Activated T-cell treated with anti-CD3 and anti-CD28 coated beads, Interleukin-2, amount 50 U/mL, for 1 hour (primary cell): ENCODE measurements at regions not wholly inside any gene's neighbourhood (a gene's known extent, or its start where the extent isn't known, plus 50 kb on each side); places are given as distances from the start of the nearest gene placed in this dataset.
A peak's percentile ranks its signal among the peaks of the same experiment; 100 is the strongest.
"Not testable (repeated sequence)": the region's sequence is repeated elsewhere in the genome, so short reads cannot be mapped to it uniquely, and the experiment has no call there.

Source experiments
- DNase-seq: peaks from one replicate; pipeline ENCODE4 v3.0.0-alpha.2; 2020

DNA sequence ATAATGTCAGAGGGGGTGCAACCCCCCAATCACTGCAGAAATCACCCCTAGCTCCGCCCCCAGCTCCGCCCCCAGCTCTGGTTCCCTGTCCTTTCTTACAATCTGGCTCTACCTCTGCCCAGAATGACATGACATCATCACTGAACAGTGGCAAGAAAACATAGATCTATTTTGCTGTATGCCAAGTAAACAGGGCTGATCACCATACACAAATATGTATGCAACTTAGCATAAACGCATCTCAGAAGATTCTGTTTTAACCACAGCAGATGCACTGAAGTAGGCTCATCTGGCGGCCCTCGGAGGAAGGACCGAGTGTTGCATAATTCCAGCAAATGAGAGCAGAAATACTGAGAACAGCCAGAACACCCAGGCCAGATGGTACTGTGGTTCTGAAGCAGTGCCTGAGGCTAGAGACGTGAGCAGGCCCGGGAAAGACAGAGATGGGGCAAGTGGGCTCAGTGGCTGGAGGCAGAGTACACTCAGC is 293.3 kb upstream of the KLF14 start:
- DNase-seq = peak; percentile 58

DNA sequence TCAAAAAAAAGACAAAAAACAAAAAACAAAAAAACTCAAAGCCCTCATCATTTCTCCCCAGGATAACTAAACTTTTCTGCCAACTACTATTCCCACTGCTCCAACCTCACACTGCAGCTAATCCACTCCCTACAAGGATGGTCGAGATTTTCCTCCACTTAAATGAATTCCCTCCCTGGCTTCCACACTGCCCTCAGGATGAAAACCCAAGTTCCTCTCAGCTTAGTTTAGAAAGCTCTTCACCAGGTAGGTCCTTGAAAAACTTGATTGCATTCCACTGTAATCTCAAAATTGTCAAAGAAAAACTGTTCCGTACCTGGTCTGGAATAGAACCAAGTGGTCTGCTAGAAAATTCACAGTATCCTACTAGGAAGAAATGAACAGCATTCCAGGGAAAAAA is 294.3 kb upstream of the KLF14 start:
- no peak for DNase-seq

DNA sequence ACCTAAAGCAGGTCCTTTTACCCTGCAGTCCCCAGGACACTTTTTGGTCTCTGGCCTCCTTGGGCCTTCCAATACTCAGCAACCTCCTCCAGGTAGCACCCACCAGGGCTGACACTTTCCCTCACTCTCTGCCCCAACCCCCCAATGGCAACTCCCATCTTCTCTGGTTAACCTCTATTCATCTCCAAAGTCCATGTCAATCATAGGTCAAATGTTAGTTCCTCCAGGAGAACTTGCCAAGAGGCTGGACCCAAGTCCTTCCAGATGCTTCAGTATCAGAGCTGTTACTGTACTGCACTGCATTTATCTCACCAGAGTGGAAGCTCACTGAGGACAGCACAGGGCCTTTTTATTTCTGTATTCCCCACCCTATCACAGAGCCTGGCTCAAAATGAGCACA is 295.0 kb upstream of the KLF14 start:
- no peak for DNase-seq

DNA sequence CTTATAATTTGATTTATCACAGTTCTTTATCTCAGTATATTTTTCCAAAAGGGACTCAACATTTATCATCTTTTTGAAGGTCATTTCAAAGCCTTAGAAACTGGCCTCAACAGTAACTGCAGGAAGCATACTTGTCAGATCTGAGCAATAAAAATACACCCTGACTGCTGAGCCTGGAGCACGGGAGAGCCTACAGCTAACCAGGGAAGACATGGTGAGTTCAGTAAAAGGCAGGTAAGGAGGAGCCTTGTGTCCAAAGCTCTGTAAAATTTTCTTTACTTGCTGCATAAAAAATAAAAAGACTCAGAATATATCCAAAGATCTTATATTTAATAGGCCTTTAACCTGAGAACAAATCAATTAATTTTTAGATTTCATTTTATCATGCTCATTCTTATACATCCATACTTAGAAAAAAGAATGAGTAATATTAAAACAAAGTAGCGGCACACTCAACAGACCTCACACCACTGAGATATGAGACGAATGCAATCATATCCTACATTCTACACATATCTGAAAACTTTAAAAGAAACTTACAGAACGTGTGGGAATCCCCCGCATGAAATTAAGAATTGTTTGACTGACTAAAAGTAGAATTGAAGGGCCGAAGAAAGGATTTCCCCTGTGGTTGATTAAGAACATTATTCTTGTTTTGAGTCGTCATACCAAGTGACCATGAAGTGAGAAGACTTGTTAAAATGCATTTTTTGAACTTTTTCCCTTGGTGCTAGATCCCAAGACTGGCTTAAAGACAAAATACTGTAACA is 296.4 kb upstream of the MKLN1 start:
- no peak for DNase-seq

DNA sequence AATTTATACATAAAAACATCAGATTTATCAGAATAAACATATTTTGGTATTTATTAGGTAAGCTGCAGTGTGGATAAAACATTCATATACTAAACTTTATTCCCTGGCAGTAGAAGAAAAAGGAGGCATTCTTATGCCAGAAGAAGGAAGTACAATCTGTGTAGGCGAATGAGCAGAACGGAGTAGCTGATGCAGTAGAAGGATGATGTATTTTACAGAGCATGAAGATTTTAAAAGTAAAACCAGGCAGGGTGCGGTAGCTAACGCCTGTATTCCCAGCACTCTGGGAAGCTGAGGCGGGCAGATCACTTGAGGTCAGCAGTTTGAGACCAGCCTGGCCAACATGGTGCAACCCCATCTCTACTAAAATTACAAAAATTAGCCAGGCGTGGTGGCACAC is 294.9 kb upstream of the MKLN1 start:
- DNase-seq = no peak

DNA sequence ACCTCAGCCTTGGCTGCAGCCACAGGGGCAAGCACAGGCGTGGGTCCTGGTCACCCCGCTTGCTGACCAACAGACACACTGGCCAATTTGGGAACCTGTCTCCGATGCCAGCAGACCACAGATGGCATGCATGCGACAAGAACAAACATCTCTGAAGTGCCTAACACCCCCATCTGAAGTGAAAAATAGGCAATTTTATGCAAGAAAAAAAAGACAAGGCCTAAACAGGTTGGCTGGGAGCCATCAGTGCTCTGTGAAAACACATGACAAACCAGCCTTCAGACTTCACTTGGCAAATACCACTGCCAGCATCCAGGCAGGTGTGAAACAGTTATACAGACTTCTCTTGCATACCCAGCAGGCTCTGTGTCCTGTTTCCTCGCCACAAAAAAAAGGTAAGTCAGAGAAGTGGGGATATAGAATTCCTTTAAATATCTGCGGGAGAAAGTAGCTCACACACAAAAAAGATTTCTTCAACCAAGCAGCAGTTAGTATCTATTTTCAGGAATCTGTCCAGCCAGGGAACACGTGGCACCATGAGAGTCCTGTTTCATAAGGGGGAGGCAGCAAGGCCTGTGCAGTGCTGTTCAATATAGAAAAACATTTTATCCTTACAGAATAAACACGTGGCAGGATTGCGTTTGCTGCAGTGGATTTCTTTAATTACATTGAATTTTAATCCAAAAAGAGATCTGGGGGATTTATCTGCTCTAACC is 293.4 kb upstream of the MKLN1 start:
- DNase-seq = no peak

DNA sequence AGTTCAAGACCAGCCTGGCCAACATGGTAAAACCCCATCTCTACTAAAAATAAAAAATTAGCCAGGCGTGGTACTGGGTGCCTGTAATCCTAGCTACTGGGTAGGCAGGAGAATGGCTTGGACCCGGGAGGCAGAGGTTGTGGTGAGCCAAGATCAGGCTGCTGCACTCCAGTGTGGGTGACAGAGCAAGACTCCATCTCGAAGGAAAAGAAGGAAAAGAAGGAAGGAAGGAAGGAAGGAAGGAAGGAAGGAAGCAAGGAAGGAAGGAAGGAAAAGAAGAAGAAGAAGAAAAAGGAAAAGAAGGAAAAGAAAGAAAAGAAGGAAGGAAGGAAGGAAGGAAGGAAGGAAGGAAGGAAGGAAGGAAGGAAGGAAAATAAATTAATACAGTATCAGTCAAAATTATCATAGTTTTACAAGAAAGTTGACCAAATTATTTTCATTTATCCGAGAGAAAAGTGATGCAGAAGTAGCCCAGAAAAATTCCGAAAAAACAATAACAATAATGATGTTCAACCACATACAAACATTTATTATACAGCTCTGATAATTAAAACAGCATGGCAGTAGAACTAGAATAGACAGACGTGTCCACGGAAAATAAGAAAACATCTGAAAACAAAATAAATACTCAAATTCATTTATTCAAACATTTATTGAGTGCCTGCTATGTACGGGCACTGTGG is 292.4 kb upstream of the MKLN1 start:
- no peak for DNase-seq

DNA sequence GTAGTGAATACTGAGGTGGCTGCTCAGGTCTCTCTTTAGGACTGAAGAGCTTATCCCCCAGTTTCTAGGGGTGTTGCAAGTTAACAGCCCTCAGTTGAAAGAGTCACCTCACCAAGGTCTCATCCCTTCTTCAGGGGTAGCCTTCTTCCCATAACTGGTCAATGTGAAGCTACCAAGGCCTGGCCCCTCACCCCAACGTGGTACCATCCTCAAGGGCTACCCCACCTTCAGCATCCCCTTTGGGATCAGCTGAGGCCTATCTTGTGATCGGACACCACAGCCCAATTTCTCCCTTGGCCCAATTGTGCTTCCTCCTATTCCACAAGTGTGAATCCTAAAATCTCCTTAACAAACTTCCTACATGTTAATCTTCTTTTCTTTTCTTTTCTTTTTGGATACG is 289.5 kb upstream of the MKLN1 start:
- no peak for DNase-seq

DNA sequence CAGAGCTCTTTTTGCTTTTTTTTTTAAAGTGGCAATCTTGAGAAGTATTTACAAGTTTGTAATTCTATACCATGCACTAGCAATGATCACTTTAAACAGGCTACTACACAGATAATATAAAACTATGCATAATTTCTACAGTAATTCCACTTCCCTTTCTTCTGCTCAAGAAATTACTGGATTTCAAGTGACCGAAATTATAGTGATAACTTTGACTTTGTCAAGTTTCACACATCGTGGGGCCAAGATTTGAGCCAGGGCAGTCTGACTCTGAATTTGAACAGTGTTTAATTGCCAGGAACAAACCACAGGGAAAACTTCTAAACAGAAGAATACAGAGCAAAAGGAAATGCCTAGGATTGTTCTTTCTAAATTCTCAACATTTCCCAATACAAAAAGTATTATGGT is 288.3 kb upstream of the MKLN1 start:
- DNase-seq = no peak

DNA sequence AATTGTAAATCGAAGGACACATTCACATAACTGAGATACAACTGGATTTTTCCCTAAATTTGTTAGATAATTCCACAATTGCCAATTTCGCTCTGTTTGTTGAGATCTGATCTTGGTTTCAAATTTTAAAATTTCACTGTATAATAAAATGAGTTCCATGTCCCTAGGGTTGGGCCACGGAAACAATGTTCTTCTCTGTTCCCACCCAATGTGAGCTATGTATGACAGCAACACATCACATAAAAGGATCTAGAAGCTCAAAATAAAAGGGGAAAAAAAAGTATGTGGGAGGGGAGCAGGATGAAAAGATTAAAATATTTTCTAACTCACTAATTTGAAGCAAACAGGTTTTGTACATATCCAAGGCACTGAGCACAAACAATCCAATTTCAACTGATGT is 287.8 kb upstream of the MKLN1 start:
- no peak for DNase-seq

DNA sequence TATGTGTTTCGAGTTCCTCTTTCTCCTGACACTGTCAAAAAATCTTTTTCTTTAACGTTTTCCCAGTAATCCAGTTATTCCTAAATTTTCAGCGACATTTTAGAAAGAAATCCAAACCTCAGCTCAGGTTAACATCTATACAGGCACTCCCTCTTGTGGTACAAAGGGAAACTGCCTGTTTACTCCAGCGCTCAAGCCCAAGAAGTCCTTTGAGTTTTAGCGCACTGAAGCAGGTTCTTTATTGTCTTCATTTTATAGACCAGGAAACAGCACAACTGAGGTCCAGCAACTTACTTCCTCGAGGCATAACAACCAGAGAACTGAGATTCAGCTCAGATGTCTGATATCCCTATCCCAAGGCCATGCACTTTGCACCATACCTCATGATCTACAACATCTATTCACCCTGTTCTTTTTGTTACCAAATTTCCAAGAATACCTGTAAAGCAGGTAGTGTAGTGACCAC is 287.2 kb upstream of the MKLN1 start:
- no peak for DNase-seq

DNA sequence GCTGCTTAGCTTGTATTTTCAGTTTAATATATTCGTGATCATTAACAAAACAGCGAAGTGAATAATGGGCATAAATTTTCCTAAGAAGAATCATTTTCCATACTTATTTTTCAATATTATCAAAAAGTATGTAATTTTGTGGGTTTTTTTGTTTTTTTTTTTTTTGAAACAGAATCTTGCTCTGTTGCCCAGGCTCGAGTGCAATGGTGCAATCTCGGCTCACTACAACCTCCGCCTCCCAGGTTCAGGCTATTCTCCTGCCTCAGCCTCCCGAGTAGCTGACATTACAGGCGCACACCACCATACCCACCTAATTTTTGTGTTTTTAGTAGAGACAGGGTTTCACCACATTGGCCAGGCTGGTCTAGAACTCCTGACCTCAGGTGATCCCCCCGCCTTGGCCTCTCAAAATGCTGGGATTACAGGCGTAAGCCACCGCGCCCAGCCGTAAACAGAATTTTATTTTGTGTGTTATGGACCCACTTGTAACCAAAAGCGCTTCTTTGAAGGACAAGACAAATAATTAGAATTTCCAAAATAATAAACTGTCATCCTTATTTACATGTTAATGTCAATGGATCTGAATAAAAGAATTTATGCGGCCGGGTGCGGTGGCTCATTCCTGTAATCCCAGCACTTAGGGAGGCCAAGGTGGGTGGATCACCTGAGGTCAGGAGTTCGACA is 286.5 kb upstream of the MKLN1 start:
- DNase-seq = not testable (repeated sequence)

DNA sequence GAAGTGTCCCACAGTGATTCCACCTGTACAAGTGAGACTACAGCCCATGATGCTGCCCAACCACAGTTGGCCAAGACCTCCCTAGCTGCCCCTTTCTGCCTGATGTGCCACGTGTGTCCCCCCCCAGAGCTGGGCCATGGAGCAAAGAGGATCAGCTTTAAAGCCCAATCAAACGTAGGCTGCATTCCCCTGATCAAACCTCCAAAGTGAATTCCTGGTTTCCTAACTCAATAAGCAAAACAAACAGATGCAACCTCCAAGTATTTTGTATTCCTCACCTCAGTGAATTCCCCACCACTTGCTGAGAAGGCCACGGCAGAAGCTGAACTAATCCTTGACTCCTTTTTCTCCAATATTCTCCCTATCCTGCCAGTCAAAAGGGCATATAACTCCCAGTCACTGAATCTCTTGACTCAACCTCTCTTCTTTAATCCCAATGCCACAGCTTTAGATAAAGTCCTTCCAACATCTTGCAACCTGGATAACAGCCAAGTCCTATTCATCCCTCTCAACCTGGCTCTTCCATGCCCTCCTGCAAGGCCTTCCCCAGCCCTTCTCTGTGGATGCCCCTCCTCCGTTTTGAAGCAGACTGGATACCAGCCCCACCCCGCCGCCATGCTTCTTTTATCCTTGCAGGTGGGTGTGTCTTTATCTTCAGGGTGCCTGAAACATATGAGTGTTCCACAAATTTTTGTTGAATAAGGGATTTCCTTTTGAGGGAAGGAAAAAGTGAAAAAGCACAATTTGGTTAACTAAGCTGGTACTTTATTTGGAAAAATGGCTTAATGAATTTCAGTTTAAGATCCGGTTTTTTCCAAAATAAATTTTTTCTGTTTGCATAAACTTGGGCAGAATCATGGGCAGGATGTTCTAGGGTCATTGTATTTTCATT is 285.2 kb upstream of the MKLN1 start:
- no peak for DNase-seq

DNA sequence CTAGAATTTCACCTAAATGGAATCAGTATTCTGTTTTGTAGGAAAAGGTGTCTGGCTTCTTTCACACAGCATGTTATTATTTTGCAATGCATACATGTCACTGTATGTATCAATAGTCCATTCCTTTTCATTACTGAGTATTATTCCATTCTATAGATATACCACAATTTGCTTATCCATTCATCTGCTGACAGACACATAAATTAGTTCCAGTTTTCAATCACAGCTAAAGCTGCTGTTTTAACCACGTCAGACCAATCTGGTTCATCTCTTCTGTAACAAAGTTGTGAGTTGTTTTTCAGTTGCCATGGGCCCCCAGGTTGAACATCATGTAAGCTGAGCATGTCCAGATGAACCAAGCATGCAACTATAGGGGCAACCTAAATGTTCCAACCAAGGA is 282.1 kb upstream of the MKLN1 start:
- DNase-seq = no peak

DNA sequence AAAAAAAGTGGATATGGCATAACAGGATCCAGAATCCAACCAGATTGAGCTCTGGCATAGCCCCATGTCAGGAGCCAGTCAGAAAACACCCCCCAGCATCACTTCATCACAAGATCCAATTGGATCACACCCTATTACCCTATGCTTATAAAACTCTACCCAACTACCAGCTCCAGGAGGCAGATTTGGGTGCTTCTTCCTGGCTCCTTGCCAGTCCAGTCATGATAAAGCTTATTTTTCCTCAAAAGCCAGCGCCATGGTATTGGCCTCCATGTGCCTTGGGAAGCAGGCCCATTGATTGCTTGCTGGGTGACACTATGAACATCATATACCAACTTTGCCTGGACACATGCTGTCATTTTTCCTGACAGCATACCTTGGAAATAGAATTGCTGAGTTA is 281.4 kb upstream of the MKLN1 start:
- DNase-seq = no peak

DNA sequence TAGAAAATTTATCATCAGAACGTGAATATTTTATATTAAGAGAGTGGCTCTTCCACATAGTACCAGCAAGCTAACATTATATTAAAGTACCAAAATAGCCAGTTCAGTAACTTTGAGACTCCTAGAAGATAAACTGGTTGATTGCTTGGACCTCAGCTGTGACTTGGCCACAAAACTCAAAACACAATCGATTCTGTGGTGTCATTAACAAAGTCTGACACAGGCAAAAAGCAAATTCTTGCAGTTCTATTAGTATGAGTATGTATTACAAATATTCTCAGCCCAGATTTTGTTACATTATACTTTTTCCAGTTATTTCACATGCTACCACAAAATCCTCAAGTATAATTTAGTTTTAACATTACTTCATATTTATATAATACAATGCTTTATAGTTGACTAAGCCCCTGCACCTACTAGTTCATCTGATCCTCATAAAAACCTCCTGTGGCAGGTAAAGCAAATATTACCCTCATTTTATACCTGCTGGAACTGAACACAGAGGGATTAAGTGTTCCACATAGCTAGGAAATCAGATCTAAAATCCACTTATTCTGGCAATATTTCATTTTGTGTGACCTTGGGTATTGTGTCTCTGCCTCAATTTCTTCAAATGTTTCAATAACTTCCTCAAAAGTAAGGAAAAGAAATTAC is 279.9 kb upstream of the MKLN1 start:
- DNase-seq = no peak

DNA sequence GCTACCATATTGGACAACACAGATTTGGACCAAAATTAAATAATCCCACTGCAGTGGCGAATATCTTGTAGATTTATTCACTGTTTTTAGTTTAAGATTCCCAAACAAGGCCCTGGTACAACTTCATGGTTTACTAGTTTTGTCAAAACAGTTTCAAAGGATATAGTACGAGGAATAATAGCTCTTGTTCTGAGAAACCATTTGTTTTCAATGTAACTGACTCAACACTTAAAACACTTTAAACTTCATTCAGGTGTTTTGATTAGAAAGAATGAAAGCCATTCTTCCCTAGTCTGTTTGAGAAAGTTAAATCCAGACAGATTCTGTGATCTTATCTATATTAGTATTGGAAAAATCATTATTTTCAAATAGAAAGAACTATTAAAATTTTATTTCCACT is 276.4 kb upstream of the MKLN1 start:
- DNase-seq = no peak

DNA sequence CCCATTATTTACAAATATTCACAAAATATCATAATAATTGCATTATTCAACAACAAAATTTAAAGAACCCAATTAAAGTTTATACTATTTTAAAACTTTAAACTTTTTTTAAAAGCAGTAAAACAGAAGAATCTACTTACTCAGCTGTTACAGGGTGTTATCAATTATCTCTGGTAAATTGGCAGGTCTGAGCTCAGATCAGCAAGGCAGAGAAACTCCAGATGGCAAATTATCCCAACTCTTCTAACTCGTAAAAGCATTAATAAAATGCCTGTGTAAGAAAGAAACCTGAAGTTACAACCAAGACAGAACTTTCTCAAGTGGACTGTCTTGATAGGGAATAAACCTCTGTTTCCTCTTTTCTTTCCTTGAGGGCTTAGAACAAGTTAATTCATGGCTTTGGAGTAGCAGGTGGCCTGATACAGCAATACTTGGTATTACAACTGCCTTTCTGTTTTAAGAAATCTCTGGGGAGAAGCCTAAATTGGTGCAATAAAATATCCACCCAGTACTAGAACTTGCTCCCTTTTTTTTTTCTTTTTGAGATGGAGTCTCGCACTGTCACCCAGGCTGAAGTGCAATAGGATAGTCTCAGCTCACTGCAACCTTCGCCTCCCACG is 275.3 kb upstream of the MKLN1 start:
- no peak for DNase-seq

DNA sequence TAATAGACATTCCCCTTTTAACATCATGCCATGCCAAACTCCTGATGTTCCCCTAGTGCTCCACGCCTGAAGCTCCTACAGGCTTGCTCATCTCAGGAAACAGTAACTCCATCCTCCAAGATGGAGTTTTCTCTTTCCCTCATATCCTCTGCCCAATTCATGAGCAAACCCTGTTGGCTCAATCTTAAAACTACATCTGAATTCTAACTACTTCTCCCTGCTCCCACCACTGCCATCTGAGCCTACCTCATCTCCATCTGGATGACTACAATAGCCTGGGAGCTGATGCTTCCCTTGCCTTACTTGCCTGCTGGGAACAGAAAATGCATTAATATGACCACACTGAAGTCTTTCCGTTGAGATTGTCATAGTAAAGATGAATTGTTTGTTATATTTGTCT is 271.7 kb upstream of the MKLN1 start:
- no peak for DNase-seq

DNA sequence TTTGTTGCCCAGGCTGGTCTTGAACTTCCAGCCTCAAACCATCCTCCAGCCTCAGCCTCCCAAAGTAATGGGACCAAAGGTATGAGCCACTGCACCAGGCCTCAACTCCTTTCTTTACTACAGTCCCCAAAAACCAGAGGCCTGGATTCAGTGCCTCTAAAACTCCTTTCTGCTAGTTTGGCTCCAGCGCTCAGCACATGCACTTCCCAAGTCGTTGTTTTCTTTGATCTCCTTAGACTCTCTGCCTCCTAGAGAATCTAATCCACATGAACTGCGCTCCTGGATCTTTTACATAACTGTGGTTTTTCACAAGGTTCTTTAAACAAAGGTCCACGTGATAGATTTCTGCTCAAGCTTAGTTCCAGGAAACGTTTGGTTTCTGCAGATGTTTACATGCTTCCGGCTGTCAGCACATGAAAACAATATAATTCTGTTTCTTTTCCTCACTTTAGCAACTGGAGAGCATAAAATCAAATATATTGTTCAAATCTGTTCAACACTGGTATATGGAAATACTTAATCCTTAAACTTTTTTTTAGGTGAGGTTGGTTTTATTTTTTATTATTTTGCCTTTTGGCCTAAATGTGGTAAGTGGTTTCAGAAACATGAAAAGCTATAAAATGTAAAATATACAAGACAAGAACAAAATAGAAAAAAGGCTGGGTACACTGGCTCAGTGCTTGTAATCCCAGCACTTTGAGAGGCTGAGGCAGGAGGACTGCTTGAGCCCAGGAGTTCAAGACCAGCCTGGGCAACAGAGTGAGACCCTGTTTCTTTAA is 270.5 kb upstream of the MKLN1 start:
- DNase-seq = no peak

DNA sequence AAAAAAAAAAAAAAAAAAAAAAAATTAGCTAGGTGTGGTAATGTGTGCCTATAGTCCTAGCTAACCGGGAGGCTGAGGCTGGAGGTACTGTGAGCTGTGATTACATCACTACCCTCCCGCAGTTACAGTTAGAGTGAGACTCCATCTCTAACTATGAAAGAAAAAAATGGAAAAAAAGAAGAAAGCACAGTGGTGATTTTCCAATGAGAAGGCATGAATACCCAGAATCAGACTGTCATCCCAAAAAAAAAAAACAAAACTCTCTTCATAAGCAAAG is 269.9 kb upstream of the MKLN1 start:
- no peak for DNase-seq
